Right renal cortex interstitium (tissue), 3 donors: ENCODE measurements at regions not wholly inside any gene's neighbourhood (a gene's known extent, or its start where the extent isn't known, plus 50 kb on each side); places are given as distances from the start of the nearest gene placed in this dataset.
"Not testable (repeated sequence)": the region's sequence is repeated elsewhere in the genome, so short reads cannot be mapped to it uniquely, and the experiment has no call there.

Source experiments
- DNase-seq, 3 donors: peaks; one replicate each; pipeline ENCODE4 v3.0.0-alpha.2; 2013; ENCODE audit warnings: low read depth in 3 of 3, low spot score in 2 of 3

- DNase-seq: not testable (repeated sequence)
Observed at GRCh38 chr6:168795611-168796010, 354.6 kb downstream of the SMOC2 start.

GRCh38 chr6:168794491-168794890, 353.5 kb downstream of the SMOC2 start:
- no peak for DNase-seq

- no peak for DNase-seq
Observed at GRCh38 chr6:168793649-168794048, 352.7 kb downstream of the SMOC2 start.

GRCh38 chr6:168791917-168792316, 350.9 kb downstream of the SMOC2 start:
- no peak for DNase-seq

DNA sequence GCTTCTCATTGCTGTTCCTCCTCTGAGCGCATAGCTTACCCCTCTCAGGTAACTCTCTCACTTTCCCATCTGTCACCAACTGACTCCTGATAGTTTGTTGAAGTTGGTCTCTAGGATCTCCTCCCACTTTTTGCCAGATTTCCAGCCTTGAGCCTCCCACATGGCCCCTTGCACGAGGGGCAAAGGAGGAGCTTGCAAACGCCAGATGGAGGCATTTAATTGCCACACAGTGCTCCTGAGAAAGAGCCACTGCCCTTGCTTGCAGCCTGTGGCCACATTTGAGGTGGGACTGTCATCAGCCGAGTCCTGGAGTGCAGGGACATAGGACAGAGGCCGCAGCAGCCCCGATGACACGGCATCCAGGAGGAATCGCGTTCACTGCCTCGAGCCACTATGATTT, 348.7 kb downstream of the SMOC2 start:
- DNase-seq: no peak

- no peak for DNase-seq
Observed at GRCh38 chr6:168785720-168786511, 344.9 kb downstream of the SMOC2 start.

DNA sequence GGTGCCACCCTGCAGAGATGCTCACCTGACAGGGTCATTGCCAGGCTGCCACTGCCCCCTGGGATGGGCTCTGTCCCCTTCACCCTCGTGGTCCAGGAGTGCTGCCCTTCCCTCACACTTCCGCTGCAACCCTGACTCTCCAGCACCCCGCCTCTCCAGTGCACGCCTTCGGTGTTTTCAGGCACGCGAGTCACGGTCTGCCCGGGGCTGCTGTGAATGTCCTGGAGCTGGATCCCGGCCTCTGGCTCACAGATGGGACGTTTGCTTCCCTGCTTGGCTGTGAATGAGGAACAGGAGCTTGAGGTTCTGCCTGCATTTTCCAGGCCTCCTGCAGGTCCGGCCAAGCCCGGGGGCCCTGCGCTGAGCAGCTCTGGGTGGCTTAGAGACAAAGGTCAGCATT, 343.4 kb downstream of the SMOC2 start:
- DNase-seq: no peak

GRCh38 chr6:168783720-168784119, 342.7 kb downstream of the SMOC2 start:
- DNase-seq: no peak

GRCh38 chr6:168782187-168782751, 341.3 kb downstream of the SMOC2 start:
- DNase-seq: no peak

- no peak for DNase-seq
Observed at GRCh38 chr6:168778201-168778600, 337.2 kb downstream of the SMOC2 start.

GRCh38 chr6:168774381-168774780, 333.4 kb downstream of the SMOC2 start:
- DNase-seq: no peak

DNA sequence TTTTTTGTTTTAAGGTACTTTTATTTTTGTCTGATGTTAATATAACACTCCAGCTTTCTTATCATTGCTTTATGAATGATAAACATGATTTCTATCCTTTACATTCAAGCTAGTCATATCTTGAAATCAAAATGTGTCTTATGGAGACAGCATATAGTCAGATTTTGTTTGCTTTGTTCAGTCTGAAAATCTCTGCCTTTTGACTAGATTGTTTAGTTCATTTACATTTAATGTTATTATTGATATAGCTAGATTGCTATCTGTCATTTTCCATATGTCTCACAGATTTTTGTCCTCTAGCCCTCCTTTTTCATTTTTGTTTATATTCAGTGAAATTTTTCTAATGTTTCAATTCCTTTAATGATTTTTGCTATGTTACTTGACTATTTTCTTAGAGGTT, 332.8 kb downstream of the SMOC2 start:
- DNase-seq: no peak

- DNase-seq: no peak
Observed at GRCh38 chr6:168765752-168766151, 324.8 kb downstream of the SMOC2 start.

GRCh38 chr6:168756009-168756634, 315.1 kb downstream of the SMOC2 start:
- peak in 1 of 3 donors; percentile 10 for DNase-seq

- no peak for DNase-seq
Observed at GRCh38 chr6:168746643-168747042, 305.7 kb downstream of the SMOC2 start.

- no peak for DNase-seq
Observed at GRCh38 chr6:168746013-168746412, 305.0 kb downstream of the SMOC2 start.

- no peak for DNase-seq
Observed at GRCh38 chr6:168744861-168745260, 303.9 kb downstream of the SMOC2 start.

DNA sequence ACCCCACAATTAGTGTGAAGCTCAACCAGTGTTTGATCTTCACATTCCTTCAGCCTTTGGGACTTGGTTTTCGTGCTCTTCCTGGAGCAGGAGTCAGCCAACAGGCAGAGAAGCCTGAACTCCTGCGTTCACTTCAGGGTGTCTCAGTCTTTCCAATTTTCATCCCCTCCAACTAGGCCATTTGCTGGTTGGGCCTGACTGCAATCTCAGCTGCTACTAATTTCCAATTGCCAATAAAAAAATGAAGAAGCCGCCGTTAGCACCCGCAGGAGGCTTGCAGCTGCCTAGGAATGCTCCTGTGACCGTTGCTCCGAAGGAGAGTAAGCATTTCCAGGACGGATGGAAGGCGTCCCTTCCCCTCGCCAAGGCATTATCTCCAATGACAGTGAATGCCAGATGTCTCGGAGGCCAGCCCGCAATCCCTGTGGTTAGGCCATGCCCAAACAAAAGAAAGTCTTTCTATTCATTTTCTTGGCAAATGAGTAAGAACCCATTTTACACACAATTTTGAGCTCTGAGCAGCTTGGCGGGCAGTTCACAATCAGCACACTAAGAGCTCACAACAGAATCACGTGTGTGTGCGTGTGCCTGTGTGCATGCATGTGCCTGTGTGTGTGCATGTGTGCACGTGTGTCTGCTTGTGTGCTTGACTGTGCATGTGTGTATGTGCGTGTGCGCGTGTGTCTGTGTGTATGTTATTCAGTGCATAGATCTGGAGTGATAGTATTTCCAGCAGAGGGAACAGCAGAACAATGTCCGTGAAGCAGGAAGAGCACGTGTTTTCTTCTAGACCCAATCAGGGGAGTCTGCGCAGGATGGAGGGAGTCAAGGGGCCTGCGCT, 301.2 kb downstream of the SMOC2 start:
- DNase-seq: no peak

DNA sequence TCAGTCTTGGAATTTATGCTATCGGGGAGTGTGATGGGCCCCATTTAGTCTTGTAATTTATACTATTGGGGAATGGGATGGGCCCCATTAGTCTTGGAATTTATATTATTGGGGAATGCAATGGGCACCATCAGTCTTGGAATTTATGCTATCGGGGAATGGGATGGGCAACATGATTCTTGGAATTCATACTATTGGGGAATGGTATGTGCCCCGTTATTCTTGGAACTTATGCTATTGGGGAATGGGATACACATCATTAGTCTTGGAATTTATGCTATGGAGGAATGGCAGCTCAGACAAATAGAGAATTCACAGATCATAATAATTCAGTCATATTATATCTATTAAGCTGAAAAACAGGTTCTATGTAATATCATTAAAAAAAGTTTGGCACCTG, 300.3 kb downstream of the SMOC2 start:
- no peak for DNase-seq

DNA sequence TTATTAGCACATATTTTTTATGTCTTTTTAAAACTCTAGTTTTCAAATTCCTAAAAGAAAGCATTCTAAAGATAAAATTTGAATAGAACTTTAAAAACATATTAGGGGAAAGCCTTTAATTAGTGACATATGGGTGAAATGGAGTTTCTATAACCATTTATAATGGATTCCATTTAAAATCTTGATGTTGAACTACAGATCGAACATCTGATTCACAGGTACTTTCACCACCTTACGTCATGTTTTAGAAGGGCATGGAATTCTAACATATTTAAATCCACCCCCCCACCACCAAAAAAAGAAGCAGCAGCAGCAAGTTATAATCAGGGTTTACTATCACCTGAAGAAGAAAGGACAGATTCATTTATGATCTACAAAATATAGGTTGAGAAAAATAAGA, 298.4 kb downstream of the SMOC2 start:
- DNase-seq: no peak

GRCh38 chr6:168737481-168737880, 296.5 kb downstream of the SMOC2 start:
- no peak for DNase-seq
